ENCODE measurements at regions not wholly inside any gene's neighbourhood (a gene's known extent, or its start where the extent isn't known, plus 50 kb on each side); places are given as distances from the start of the nearest gene placed in this dataset.

DNA sequence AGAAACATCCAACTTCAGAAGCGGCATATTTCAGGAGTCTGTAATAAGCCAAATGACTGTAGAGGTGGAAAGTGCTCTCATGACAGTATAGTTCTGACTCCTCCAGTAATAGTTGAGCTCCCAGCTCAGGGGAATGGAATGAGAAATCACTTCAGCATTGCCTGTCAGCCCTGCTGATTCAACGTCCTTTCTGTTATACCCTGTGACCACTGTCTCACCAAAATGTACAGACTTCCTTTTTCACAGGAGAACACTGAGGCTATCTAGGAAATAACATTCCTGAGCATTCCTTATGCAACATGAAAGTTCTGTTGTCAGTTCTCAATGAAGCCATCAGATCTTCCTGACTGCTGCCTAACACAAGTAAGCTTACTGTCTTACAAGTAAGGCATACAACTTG lies 284.5 kb upstream of the MME start:
- Histone ChIP-seq H3F3A (ENCODE audit: insufficient read depth, low read length, poor library complexity, severe bottlenecking) (no peaks in the 10 kb centered on the region), H3K4me3 (ENCODE audit: low read length) (no peak overlapping the region), H3K36me3 (ENCODE audit: insufficient read depth, low read length) (no peaks in the 10 kb centered on the region), H3K4me2 (ENCODE audit: low read length) (no peak overlapping the region), H4K20me1 (ENCODE audit: insufficient read depth) (no peaks in the 10 kb centered on the region), H3K9me3 (ENCODE audit: low read length) (no peaks in the 10 kb centered on the region), H3K27ac (ENCODE audit: low read length) (no peak overlapping the region), H3K79me2 (replicated peaks; ENCODE audit: insufficient read depth, low read length) (no peaks in the 10 kb centered on the region), H3K9ac (ENCODE audit: low read length) (no peak overlapping the region), H3K9me2 (ENCODE audit: insufficient read depth, low read length) (no peaks in the 10 kb centered on the region), H3K27me3 (ENCODE audit: insufficient read depth, low read depth, low read length) (no peaks in the 10 kb centered on the region), H2AFZ (ENCODE audit: low read depth, low read length) (no peak overlapping the region)
- TF ChIP-seq MXI1 (conservative IDR thresholded peaks at IDR 0.05; ENCODE audit: poor library complexity, severe bottlenecking), result no peak
- TF ChIP-seq SMC3 (conservative IDR thresholded peaks at IDR 0.05; ENCODE audit: poor library complexity), result no peak
- TF ChIP-seq RAD21 (conservative IDR thresholded peaks at IDR 0.05), result no peak
- no peak for TF ChIP-seq EZH2 (IDR thresholded peaks at IDR 0.05; ENCODE audit: borderline replicate concordance, insufficient read depth, low read length, poor library complexity, severe bottlenecking)
- TF ChIP-seq, protein P1, sequence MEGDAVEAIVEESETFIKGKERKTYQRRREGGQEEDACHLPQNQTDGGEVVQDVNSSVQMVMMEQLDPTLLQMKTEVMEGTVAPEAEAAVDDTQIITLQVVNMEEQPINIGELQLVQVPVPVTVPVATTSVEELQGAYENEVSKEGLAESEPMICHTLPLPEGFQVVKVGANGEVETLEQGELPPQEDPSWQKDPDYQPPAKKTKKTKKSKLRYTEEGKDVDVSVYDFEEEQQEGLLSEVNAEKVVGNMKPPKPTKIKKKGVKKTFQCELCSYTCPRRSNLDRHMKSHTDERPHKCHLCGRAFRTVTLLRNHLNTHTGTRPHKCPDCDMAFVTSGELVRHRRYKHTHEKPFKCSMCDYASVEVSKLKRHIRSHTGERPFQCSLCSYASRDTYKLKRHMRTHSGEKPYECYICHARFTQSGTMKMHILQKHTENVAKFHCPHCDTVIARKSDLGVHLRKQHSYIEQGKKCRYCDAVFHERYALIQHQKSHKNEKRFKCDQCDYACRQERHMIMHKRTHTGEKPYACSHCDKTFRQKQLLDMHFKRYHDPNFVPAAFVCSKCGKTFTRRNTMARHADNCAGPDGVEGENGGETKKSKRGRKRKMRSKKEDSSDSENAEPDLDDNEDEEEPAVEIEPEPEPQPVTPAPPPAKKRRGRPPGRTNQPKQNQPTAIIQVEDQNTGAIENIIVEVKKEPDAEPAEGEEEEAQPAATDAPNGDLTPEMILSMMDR (IDR thresholded peaks at IDR 0.05; ENCODE audit: poor library complexity, severe bottlenecking), result no peak
- no peak for TF ChIP-seq EP300 (conservative IDR thresholded peaks at IDR 0.05; ENCODE audit: poor library complexity, severe bottlenecking)
- TF ChIP-seq, protein P2, sequence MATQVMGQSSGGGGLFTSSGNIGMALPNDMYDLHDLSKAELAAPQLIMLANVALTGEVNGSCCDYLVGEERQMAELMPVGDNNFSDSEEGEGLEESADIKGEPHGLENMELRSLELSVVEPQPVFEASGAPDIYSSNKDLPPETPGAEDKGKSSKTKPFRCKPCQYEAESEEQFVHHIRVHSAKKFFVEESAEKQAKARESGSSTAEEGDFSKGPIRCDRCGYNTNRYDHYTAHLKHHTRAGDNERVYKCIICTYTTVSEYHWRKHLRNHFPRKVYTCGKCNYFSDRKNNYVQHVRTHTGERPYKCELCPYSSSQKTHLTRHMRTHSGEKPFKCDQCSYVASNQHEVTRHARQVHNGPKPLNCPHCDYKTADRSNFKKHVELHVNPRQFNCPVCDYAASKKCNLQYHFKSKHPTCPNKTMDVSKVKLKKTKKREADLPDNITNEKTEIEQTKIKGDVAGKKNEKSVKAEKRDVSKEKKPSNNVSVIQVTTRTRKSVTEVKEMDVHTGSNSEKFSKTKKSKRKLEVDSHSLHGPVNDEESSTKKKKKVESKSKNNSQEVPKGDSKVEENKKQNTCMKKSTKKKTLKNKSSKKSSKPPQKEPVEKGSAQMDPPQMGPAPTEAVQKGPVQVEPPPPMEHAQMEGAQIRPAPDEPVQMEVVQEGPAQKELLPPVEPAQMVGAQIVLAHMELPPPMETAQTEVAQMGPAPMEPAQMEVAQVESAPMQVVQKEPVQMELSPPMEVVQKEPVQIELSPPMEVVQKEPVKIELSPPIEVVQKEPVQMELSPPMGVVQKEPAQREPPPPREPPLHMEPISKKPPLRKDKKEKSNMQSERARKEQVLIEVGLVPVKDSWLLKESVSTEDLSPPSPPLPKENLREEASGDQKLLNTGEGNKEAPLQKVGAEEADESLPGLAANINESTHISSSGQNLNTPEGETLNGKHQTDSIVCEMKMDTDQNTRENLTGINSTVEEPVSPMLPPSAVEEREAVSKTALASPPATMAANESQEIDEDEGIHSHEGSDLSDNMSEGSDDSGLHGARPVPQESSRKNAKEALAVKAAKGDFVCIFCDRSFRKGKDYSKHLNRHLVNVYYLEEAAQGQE (IDR thresholded peaks at IDR 0.05; ENCODE audit: borderline replicate concordance), result no peak
- no peak for TF ChIP-seq TAF1 (IDR thresholded peaks at IDR 0.05; ENCODE audit: low read depth)

DNA sequence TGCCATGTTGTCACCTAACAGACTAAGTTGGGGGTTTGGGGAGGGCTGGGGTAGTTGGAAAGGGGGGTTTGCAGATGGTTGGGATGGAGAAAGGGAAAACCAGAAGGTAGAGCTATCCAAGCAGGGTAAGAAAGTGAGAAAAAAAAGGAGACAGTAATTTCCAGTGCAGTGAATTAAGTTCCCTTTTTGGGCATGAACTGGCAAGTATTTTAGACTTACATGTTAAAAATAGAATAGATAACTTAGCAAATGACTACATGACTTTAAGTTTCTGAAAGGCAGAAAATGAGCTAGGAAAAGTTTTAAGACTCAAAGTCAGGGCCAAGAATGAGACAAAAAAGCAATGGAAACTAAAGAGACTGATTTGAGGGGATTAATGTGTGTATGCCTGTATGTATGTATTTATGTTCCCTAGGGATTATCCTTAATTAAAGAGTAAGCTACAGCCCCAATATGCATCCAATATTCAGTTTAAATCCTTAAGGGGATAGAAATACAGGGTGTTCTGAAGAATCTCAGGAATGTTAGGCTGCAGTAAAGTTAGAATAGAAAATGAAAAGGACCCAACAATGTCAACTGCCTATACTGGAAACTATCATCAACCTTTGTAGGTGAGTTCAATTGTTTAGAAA lies 285.2 kb upstream of the MME start:
- Histone ChIP-seq H3K4me3 (ENCODE audit: low read length) (no peak overlapping the region), H3K36me3 (ENCODE audit: insufficient read depth, low read length) (no peaks in the 10 kb centered on the region), H2AFZ (ENCODE audit: low read depth, low read length) (no peak overlapping the region), H3K27me3 (ENCODE audit: insufficient read depth, low read depth, low read length) (no peaks in the 10 kb centered on the region), H3K4me2 (ENCODE audit: low read length) (no peak overlapping the region), H4K20me1 (ENCODE audit: insufficient read depth) (no peaks in the 10 kb centered on the region), H3K9me2 (ENCODE audit: insufficient read depth, low read length) (no peaks in the 10 kb centered on the region), H3K9me3 (ENCODE audit: low read length) (no peaks in the 10 kb centered on the region), H3K9ac (ENCODE audit: low read length) (no peak overlapping the region), H3F3A (ENCODE audit: insufficient read depth, low read length, poor library complexity, severe bottlenecking) (no peaks in the 10 kb centered on the region), H3K27ac (ENCODE audit: low read length) (no peak overlapping the region), H3K79me2 (replicated peaks; ENCODE audit: insufficient read depth, low read length) (no peaks in the 10 kb centered on the region)
- TF ChIP-seq SMC3 (conservative IDR thresholded peaks at IDR 0.05; ENCODE audit: poor library complexity) (no peak), MXI1 (conservative IDR thresholded peaks at IDR 0.05; ENCODE audit: poor library complexity, severe bottlenecking) (no peak), EP300 (conservative IDR thresholded peaks at IDR 0.05; ENCODE audit: poor library complexity, severe bottlenecking) (no peak), EZH2 (IDR thresholded peaks at IDR 0.05; ENCODE audit: borderline replicate concordance, insufficient read depth, low read length, poor library complexity, severe bottlenecking) (no peak), TAF1 (IDR thresholded peaks at IDR 0.05; ENCODE audit: low read depth) (no peak), POLR2AphosphoS5 (IDR thresholded peaks at IDR 0.05) (no peak), RAD21 (conservative IDR thresholded peaks at IDR 0.05) (no peak)
- TF ChIP-seq, protein P1 (IDR thresholded peaks at IDR 0.05; ENCODE audit: poor library complexity, severe bottlenecking), result no peak
- TF ChIP-seq, protein P2 (IDR thresholded peaks at IDR 0.05; ENCODE audit: borderline replicate concordance), result no peak

Measured in neural cell (in vitro differentiated cells).